Midbrain (tissue), 1 donor: ENCODE measurements at regions not wholly inside any gene's neighbourhood (a gene's known extent, or its start where the extent isn't known, plus 50 kb on each side); places are given as distances from the start of the nearest gene placed in this dataset.

Source experiments
- DNase-seq: peaks from one replicate; lab custom pipeline; 2025; lab: John Stamatoyannopoulos, UW

GRCh38 chr13:99822820-99823219, 148.7 kb downstream of the ZIC5 start:
- DNase-seq, result no peak

- DNase-seq, result no peak
These were observed 149.8 kb downstream of the ZIC5 start for GRCh38 chr13:99821741-99822140.

- no peak for DNase-seq
These were observed 151.6 kb downstream of the ZIC5 start for GRCh38 chr13:99819967-99820366.

- no peak for DNase-seq
These were observed 155.2 kb downstream of the ZIC5 start for GRCh38 chr13:99816321-99816720.

GRCh38 chr13:99813336-99814095, 158.1 kb downstream of the ZIC5 start:
- no peak for DNase-seq

GRCh38 chr13:99812625-99813024, 158.9 kb downstream of the ZIC5 start:
- DNase-seq, result no peak

GRCh38 chr13:99811067-99811700, 160.4 kb downstream of the ZIC5 start:
- DNase-seq, result no peak

- no peak for DNase-seq
These were observed 161.6 kb downstream of the ZIC5 start for GRCh38 chr13:99809926-99810325.

GRCh38 chr13:99809496-99809895, 162.1 kb downstream of the ZIC5 start:
- no peak for DNase-seq

- DNase-seq, result no peak
These were observed 162.8 kb downstream of the ZIC5 start for GRCh38 chr13:99808786-99809185.

GRCh38 chr13:99806671-99807070, 164.9 kb downstream of the ZIC5 start:
- no peak for DNase-seq

GRCh38 chr13:99805361-99805760, 166.2 kb downstream of the ZIC5 start:
- no peak for DNase-seq

GRCh38 chr13:99803141-99803540, 168.4 kb downstream of the ZIC5 start:
- peak; percentile 37 for DNase-seq

- no peak for DNase-seq
These were observed 169.2 kb downstream of the ZIC5 start for GRCh38 chr13:99802416-99802815.

GRCh38 chr13:99800951-99801350, 170.6 kb downstream of the ZIC5 start:
- no peak for DNase-seq

- DNase-seq, result no peak
These were observed 171.6 kb downstream of the ZIC5 start for GRCh38 chr13:99800011-99800410.

- DNase-seq, result no peak
These were observed 172.8 kb downstream of the ZIC5 start for GRCh38 chr13:99798756-99799155.

- no peak for DNase-seq
These were observed 173.9 kb downstream of the ZIC5 start for GRCh38 chr13:99797691-99798090.

GRCh38 chr13:99796175-99796819, 175.3 kb downstream of the ZIC5 start:
- no peak for DNase-seq

GRCh38 chr13:99792079-99792921, 179.3 kb downstream of the ZIC5 start:
- no peak for DNase-seq

GRCh38 chr13:99782669-99783068, 188.9 kb downstream of the ZIC5 start:
- no peak for DNase-seq

- no peak for DNase-seq
These were observed 193.1 kb downstream of the ZIC5 start for GRCh38 chr13:99778500-99778899.
